HUES48 (cell line): ENCODE measurements at regions not wholly inside any gene's neighbourhood (a gene's known extent, or its start where the extent isn't known, plus 50 kb on each side); places are given as distances from the start of the nearest gene placed in this dataset.

Experiments
- H3K27ac ChIP-seq: one replicate; pipeline ENCODE4 v1.7.0; 2013; ENCODE audit warnings: low read depth, low read length, inconsistent platforms
- H3K27me3 ChIP-seq: 2 replicates; pipeline ENCODE4 v1.6.1; 2013; ENCODE audit warnings: mild to moderate bottlenecking, low read length; ENCODE audit not compliant: control insufficient read depth, insufficient read depth
- H3K36me3 ChIP-seq: 2 replicates; pipeline ENCODE4 v1.6.1; 2013; ENCODE audit warnings: low read length; ENCODE audit not compliant: control insufficient read depth, insufficient read depth
- H3K4me1 ChIP-seq: 2 replicates; pipeline ENCODE4 v1.6.1; 2013; ENCODE audit warnings: mild to moderate bottlenecking, low read length; ENCODE audit not compliant: control insufficient read depth, insufficient read depth
- H3K4me3 ChIP-seq: 2 replicates; pipeline ENCODE4 v1.5.1; 2013; ENCODE audit warnings: mild to moderate bottlenecking, low read depth, low read length
- H3K9ac ChIP-seq: 2 replicates; pipeline ENCODE4 v1.6.1; 2013; ENCODE audit warnings: mild to moderate bottlenecking, low read depth, low read length, moderate library complexity
- H3K9me3 ChIP-seq: 2 replicates; pipeline ENCODE4 v1.6.1; 2013; ENCODE audit warnings: low read length; ENCODE audit not compliant: control insufficient read depth, insufficient read depth

DNA sequence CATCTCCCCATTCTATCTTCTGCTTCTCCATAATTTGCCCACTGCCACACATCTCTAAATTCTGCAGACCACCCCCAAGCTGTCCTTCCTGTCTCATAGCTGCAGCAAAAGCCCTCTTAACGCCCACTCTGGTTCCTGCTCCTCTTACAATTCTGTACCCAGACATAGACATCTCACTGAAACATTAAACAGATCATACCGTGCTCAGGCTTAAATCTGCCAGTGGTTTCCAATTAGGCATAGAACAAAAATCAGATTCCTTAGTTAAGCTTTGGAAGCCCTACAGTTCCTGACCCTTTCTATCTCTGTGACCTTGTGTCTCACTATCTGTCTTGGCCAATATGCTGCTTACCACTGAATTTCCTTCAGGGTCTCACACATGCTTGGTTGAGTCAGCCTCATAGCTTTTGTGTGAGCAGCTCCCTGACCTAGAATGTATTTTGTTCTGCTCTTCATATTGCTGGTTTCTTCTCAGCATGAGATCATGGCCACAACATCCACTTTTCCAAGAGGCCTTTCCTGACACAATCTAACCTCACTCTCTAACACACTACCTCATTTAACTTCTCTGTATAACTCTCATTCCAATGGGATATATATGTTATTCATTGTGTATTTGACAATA, 749.7 kb downstream of the MAFB start:
- Histone ChIP-seq H3K27me3 (no peaks in the 10 kb centered on the region), H3K27ac (no peak overlapping the region), H3K4me1 (no peaks in the 10 kb centered on the region), H3K9me3 (no peaks in the 10 kb centered on the region), H3K36me3 (no peaks in the 10 kb centered on the region), H3K4me3 (no peak overlapping the region), H3K9ac (no peak overlapping the region)

DNA sequence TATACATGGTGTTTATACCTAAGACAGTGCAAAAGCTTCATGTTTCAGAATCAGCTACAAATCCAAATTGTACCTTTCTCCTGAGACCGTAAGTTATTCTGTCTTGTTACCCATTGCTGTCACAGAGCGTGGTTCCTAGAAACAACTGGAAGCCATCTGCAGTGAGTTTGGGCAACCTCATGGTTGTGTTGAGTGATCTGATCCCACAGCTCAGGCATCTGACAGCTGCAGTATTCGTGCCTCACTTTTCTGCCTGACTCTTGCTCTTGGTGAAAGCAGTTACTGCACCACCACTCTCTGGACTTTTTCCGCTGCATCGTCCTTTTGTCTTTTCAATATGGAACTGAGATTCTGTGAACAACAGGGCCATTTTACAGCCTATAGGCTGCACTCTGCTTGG, 752.6 kb downstream of the MAFB start:
- no peaks in the 10 kb centered on the region for H3K36me3 ChIP-seq
- no peak overlapping the region for H3K27ac ChIP-seq
- no peak overlapping the region for H3K9ac ChIP-seq
- no peaks in the 10 kb centered on the region for H3K9me3 ChIP-seq
- no peak overlapping the region for H3K4me3 ChIP-seq
- no peaks in the 10 kb centered on the region for H3K4me1 ChIP-seq
- no peaks in the 10 kb centered on the region for H3K27me3 ChIP-seq

DNA sequence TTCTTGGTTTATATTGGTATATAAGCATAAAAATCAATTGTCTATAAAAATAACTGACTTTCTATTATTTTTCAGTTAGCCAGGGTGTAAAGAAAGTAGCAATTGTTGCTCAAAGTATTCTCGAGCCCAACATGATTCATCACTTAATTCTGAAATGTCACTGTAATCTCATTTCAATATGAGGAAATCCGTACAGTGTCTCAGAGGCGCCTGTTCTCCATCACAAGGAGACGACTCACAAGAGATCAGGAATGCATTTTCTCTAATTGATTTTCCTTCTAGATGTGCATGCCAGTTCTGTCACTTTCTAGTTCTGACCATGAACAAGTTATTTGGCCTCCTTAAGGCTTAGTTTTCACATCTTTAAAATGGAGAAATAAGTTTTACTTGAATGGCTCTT, 753.1 kb downstream of the MAFB start:
- Histone ChIP-seq H3K36me3 (no peaks in the 10 kb centered on the region), H3K4me1 (no peaks in the 10 kb centered on the region), H3K27ac (no peak overlapping the region), H3K27me3 (no peaks in the 10 kb centered on the region), H3K4me3 (no peak overlapping the region), H3K9ac (no peak overlapping the region), H3K9me3 (no peaks in the 10 kb centered on the region)

DNA sequence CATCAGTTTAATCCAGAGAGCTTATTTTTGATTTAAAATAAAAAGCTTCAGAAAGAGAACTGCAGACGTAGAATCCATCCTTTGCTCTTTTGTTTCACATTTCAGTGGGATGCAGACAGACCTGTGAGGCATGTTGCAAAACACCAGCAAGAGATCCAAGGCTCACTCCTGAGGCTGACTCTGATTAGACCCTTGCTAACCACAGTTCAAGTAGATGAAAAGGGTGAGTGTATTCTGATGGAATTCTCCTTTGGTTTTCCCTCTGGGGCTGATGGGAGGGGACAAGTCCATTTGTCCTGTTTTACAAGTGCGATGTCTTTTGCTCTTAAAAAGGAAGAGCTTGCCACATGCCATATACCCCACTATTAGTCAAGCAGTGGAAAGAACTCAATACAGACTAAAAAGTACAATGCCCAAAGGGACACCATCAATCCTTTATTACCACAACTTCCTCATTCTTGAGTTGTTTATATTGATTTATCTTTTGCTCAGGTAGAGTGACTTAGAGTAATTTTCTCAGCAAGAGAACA, 772.7 kb downstream of the MAFB start:
- no peak overlapping the region for H3K4me3 ChIP-seq
- no peaks in the 10 kb centered on the region for H3K4me1 ChIP-seq
- no peaks in the 10 kb centered on the region for H3K27me3 ChIP-seq
- H3K27ac ChIP-seq: no peak overlapping the region
- H3K9me3 ChIP-seq: no peaks in the 10 kb centered on the region
- H3K9ac ChIP-seq: no peak overlapping the region
- no peaks in the 10 kb centered on the region for H3K36me3 ChIP-seq

DNA sequence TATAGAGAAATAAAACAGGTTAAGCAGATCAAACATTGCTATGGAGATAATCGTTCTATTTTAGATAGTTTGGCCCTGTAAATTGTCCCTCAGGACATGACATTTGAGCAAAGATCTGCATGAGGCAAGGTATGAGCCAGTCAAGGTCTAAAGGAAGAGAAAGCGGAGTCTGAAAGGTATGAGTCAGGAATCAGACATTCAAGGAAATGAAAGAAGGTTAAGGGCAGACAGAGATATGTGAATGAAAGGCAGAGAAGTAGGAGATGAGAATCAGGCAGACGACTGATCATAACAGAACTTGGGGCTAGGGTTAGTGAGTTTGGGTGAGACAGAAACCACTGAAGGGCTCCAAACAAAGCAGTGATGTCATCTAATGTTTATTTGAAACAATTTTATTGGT, 775.8 kb downstream of the MAFB start:
- no peaks in the 10 kb centered on the region for H3K27me3 ChIP-seq
- no peaks in the 10 kb centered on the region for H3K9me3 ChIP-seq

DNA sequence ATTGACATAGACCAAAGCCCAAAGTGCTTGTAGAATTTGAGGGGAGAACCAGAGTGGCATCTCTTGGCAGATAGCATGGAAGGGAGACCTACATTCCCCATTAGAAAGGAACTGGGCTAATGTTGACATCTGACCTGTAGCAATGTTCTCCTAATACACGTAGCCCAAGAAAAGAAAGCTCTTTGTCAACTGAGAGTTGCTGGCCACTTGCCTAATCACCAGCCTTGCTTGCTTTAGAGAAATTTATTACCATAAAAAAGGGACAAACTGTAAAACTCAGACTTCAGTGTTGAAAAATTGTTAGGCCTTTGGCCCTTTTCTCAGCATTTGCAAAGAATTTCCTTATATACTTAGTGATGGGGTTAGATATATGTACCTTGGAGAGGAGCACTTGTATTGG, 777.5 kb downstream of the MAFB start:
- H3K36me3 ChIP-seq: no peaks in the 10 kb centered on the region
- no peak overlapping the region for H3K9ac ChIP-seq
- no peak overlapping the region for H3K4me3 ChIP-seq
- no peak overlapping the region for H3K27ac ChIP-seq
- no peaks in the 10 kb centered on the region for H3K4me1 ChIP-seq
- H3K9me3 ChIP-seq: no peaks in the 10 kb centered on the region
- no peaks in the 10 kb centered on the region for H3K27me3 ChIP-seq

More for the DNA sequence above, 775.8 kb downstream of the MAFB start:
- H3K4me3 ChIP-seq: no peak overlapping the region
- no peak overlapping the region for H3K27ac ChIP-seq
- H3K9ac ChIP-seq: no peak overlapping the region
- H3K4me1 ChIP-seq: no peaks in the 10 kb centered on the region
- no peaks in the 10 kb centered on the region for H3K36me3 ChIP-seq

DNA sequence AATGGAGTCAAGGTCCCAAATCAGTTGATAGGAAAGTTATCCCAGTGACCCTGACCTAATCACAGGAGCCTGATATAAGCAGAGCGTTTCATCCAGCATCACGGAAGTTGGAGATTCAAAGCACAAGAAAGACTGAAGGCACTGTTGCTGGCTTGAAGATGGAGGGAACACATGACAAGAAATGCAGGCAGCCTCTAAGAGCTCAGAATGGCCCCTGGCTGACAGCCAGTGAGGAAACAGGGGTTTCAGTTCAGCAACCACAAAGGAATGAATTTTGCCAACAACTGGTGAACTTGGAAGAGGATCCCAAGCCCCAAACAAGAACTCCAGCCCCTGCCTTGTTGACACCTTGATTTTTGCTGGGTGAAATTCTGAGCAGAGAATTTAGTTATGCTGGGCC, 778.5 kb downstream of the MAFB start:
- no peak overlapping the region for H3K27ac ChIP-seq
- H3K27me3 ChIP-seq: no peaks in the 10 kb centered on the region
- H3K4me3 ChIP-seq: no peak overlapping the region
- H3K4me1 ChIP-seq: no peaks in the 10 kb centered on the region
- H3K9ac ChIP-seq: no peak overlapping the region
- H3K9me3 ChIP-seq: no peaks in the 10 kb centered on the region
- H3K36me3 ChIP-seq: no peaks in the 10 kb centered on the region

DNA sequence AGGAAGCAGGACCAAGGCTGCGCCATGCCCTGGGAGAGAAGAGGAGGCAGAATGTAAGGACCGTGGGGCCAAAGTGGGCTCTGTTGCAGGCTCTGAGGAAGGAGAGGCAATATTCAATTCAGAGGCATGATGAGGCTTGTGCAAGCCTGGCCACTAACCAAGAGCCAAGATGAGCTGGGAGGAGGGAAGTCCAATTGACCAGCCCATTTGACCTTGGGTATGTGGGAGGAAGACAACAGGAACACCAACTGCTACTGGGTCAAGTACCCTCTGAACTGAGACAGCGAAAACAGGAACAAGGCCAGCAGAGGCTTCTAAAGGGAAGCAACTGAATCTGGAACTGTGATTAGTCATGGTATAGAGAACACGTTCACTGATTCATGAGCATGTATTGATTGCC, 779.6 kb downstream of the MAFB start:
- H3K4me1 ChIP-seq: no peaks in the 10 kb centered on the region
- H3K36me3 ChIP-seq: no peaks in the 10 kb centered on the region
- H3K9ac ChIP-seq: no peak overlapping the region
- H3K27ac ChIP-seq: no peak overlapping the region
- no peak overlapping the region for H3K4me3 ChIP-seq
- H3K9me3 ChIP-seq: no peaks in the 10 kb centered on the region
- no peaks in the 10 kb centered on the region for H3K27me3 ChIP-seq

DNA sequence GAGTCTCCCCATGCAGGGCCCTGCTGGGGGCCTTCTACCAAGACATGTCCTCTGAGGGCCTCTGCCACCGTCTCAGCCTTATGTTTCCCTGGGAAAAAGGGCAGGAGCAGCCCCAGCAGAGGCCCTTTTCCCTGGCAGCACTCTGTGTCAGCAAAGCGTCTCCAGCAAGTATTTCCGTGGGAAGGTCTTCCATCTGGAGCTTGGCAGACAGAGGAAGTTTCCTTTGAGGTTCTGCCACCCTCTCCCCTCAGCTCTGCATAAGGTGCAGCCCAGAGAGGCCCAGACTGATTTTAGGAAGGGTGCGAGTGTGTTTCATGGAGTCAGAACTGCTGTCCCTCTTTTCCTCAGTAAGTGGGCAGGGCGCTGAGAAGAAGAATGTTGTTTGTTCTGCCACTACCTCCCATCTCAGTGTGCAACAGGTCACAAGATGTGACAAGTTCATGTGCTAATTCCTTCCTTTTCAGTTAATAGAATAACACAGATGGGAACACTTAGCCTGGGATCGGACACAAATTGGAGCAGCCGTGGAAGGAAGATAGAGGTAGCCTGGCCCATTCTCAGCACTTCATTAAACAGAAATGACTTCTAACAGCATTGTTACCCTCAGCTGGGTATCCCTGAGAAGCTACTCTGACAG, 784.4 kb downstream of the MAFB start:
- H3K9ac ChIP-seq: no peak overlapping the region

DNA sequence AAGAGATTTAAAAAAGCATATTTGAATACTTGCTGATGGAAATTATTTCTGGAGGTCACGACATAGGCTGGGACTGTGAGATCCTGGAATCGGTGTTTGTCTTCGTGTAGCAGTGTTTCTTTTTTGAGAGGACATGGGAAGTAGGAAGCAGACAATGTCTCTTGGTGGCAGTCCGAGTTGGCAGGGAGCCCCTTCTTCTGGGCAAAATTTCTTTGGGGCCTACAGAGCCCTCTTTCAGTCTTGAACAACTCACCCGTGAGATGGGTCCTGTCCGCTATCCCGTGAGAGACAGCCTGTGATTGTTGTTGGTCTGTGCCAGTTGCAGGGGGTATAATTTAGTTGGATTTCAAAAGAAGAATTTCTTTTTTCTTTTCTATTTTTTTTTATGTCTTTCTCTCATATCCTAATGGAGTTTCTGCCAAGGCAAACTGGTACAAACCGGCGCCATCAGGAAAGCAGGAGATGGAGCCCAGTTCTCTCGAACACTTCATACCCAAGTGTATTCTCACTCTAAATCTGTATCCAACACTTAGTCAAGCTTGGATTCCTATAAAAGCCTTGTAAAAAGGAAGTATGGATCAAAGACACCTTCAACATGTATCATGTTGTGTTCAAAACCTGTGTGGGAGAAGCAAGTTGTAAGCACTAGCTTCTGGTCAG, 785.1 kb downstream of the MAFB start:
- no peak overlapping the region for H3K9ac ChIP-seq
- no peak overlapping the region for H3K4me3 ChIP-seq
- H3K27me3 ChIP-seq: no peaks in the 10 kb centered on the region
- H3K36me3 ChIP-seq: no peaks in the 10 kb centered on the region
- H3K9me3 ChIP-seq: no peaks in the 10 kb centered on the region
- no peak overlapping the region for H3K27ac ChIP-seq
- H3K4me1 ChIP-seq: peaks cover 29% of the 10 kb centered on the region

More for the DNA sequence above, 784.4 kb downstream of the MAFB start:
- Histone ChIP-seq H3K27ac (no peak overlapping the region), H3K36me3 (no peaks in the 10 kb centered on the region), H3K4me1 (peaks cover 22% of the 10 kb centered on the region), H3K4me3 (no peak overlapping the region), H3K27me3 (no peaks in the 10 kb centered on the region), H3K9me3 (no peaks in the 10 kb centered on the region)

DNA sequence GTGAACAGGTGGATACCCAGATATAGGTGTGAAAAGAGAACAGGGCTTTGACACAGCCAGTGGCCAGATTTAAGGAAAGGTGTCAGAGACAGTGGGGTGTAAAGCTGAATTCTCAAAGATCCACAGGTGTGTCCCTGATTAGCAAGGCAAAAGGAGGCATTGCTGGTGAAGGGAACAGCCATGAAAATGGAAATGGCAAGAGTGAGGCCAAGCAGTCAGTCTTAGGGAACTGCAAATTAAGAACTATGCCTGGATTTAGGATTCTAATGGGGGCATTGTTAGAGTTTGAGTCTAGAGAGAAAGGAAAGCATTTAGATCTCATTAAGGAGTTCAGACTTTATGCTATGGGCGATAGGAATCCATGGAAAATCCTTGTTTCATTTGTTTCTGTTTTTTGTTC, 789.2 kb downstream of the MAFB start:
- no peak overlapping the region for H3K9ac ChIP-seq
- H3K36me3 ChIP-seq: no peaks in the 10 kb centered on the region
- H3K27ac ChIP-seq: no peak overlapping the region
- H3K9me3 ChIP-seq: no peaks in the 10 kb centered on the region
- H3K27me3 ChIP-seq: no peaks in the 10 kb centered on the region
- peaks cover 33% of the 10 kb centered on the region for H3K4me1 ChIP-seq
- H3K4me3 ChIP-seq: no peak overlapping the region
